ENCODE measurements at regions not wholly inside any gene's neighbourhood (a gene's known extent, or its start where the extent isn't known, plus 50 kb on each side); places are given as distances from the start of the nearest gene placed in this dataset.
"Not testable (repeated sequence)": the region's sequence is repeated elsewhere in the genome, so short reads cannot be mapped to it uniquely, and the experiment has no call there.

GRCh38 chr2:8508766-8509165 lies 173.1 kb upstream of the ID2 start:
- Histone ChIP-seq H2AFZ (ENCODE audit: low read length) (no peak overlapping the region), H3K4ac (ENCODE audit: low read length) (no peak overlapping the region), H3K27me3 (ENCODE audit: control insufficient read depth in 3 of 3, insufficient read depth in 3 of 3, low read depth in 1 of 3, low read length in 3 of 3) (no peaks in the 10 kb centered on the region), H3K4me1 (ENCODE audit: control insufficient read depth in 2 of 2, insufficient read depth in 1 of 2, low read depth in 1 of 2, low read length in 2 of 2) (peaks cover 1 to 10% of the 10 kb centered on the region in 2 donors), H4K8ac (ENCODE audit: low read depth, low read length) (no peak overlapping the region), H3K9ac (ENCODE audit: low read depth, low read length, poor library complexity) (no peak overlapping the region), H2BK15ac (ENCODE audit: low read length) (peak overlapping the region; percentile 2), H3K14ac (ENCODE audit: low read length) (peak overlapping the region; percentile 13), H2BK5ac (ENCODE audit: low read length) (no peak overlapping the region), H3K9me3 (replicated peaks in 1 of 2; ENCODE audit: control insufficient read depth in 2 of 2, insufficient read depth in 1 of 2, low read depth in 1 of 2, low read length in 2 of 2) (peaks cover 13 to 19% of the 10 kb centered on the region in 2 donors), H3K4me3 (ENCODE audit: low read length in 2 of 2) (no peak overlapping the region), H4K91ac (ENCODE audit: low read depth, low read length, poor library complexity) (no peak overlapping the region), H3K23ac (ENCODE audit: low read depth, low read length, poor library complexity) (no peak overlapping the region), H3K27ac (replicated peaks; ENCODE audit: low read length) (no peak overlapping the region), H3K18ac (ENCODE audit: low read length) (peak overlapping the region; percentile 30), H3K4me2 (ENCODE audit: insufficient read depth, low read length, poor library complexity, severe bottlenecking) (no peak overlapping the region), H2BK12ac (ENCODE audit: low read length) (no peak overlapping the region), H3K36me3 (replicated peaks in 1 of 2; ENCODE audit: control insufficient read depth in 2 of 2, insufficient read depth in 2 of 2, low read length in 2 of 2) (no peaks in the 10 kb centered on the region), H3K79me1 (ENCODE audit: low read depth, low read length) (no peaks in the 10 kb centered on the region), H2AK5ac (ENCODE audit: low read depth, low read length) (peak overlapping the region; percentile 57), H2BK120ac (ENCODE audit: low read depth, low read length) (no peak overlapping the region)
- no peak for DNase-seq (ENCODE audit: low spot score)
- no CpG with 5 or more reads among the region's 5 CpGs for WGBS, 2 donors (ENCODE audit: extremely low coverage in 2 of 2, insufficient read length in 2 of 2, insufficient replicate concordance in 1 of 2)

- Histone ChIP-seq H3K4me2 (ENCODE audit: insufficient read depth, low read length, poor library complexity, severe bottlenecking) (no peak overlapping the region), H3K4me1 (ENCODE audit: control insufficient read depth in 2 of 2, insufficient read depth in 1 of 2, low read depth in 1 of 2, low read length in 2 of 2) (peaks cover 1 to 5% of the 10 kb centered on the region in 2 donors), H2BK12ac (ENCODE audit: low read length) (no peak overlapping the region), H3K4me3 (ENCODE audit: low read length in 2 of 2) (no peak overlapping the region), H2AFZ (ENCODE audit: low read length) (no peak overlapping the region), H2BK120ac (ENCODE audit: low read depth, low read length) (no peak overlapping the region), H2BK5ac (ENCODE audit: low read length) (no peak overlapping the region), H3K4ac (ENCODE audit: low read length) (no peak overlapping the region), H3K14ac (ENCODE audit: low read length) (no peak overlapping the region), H2AK5ac (ENCODE audit: low read depth, low read length) (no peak overlapping the region), H3K36me3 (replicated peaks in 1 of 2; ENCODE audit: control insufficient read depth in 2 of 2, insufficient read depth in 2 of 2, low read length in 2 of 2) (no peaks in the 10 kb centered on the region), H3K27me3 (ENCODE audit: control insufficient read depth in 3 of 3, insufficient read depth in 3 of 3, low read depth in 1 of 3, low read length in 3 of 3) (no peaks in the 10 kb centered on the region), H3K9ac (ENCODE audit: low read depth, low read length, poor library complexity) (no peak overlapping the region), H2BK15ac (ENCODE audit: low read length) (no peak overlapping the region), H3K79me1 (ENCODE audit: low read depth, low read length) (no peaks in the 10 kb centered on the region), H4K91ac (ENCODE audit: low read depth, low read length, poor library complexity) (no peak overlapping the region), H3K23ac (ENCODE audit: low read depth, low read length, poor library complexity) (no peak overlapping the region), H3K18ac (ENCODE audit: low read length) (no peak overlapping the region), H3K9me3 (replicated peaks in 1 of 2; ENCODE audit: control insufficient read depth in 2 of 2, insufficient read depth in 1 of 2, low read depth in 1 of 2, low read length in 2 of 2) (peaks cover 17 to 28% of the 10 kb centered on the region in 2 donors), H3K27ac (replicated peaks; ENCODE audit: low read length) (no peak overlapping the region), H4K8ac (ENCODE audit: low read depth, low read length) (no peak overlapping the region)
- DNase-seq (ENCODE audit: low spot score): no peak
- WGBS, 2 donors (ENCODE audit: extremely low coverage in 2 of 2, insufficient read length in 2 of 2, insufficient replicate concordance in 1 of 2): no CpG with 5 or more reads among the region's 2 CpGs
Measured at GRCh38 chr2:8509621-8510020, 172.2 kb upstream of the ID2 start.

- not testable (repeated sequence) for H2AK5ac ChIP-seq (ENCODE audit: low read depth, low read length); H3K23ac ChIP-seq (ENCODE audit: low read depth, low read length, poor library complexity); H3K14ac ChIP-seq (ENCODE audit: low read length); H2BK15ac ChIP-seq (ENCODE audit: low read length); H3K4me1 ChIP-seq (ENCODE audit: control insufficient read depth in 2 of 2, insufficient read depth in 1 of 2, low read depth in 1 of 2, low read length in 2 of 2); H4K91ac ChIP-seq (ENCODE audit: low read depth, low read length, poor library complexity); H2BK12ac ChIP-seq (ENCODE audit: low read length); H3K4ac ChIP-seq (ENCODE audit: low read length); H3K4me2 ChIP-seq (ENCODE audit: insufficient read depth, low read length, poor library complexity, severe bottlenecking); H3K4me3 ChIP-seq (ENCODE audit: low read length in 2 of 2); H2BK120ac ChIP-seq (ENCODE audit: low read depth, low read length); H3K36me3 ChIP-seq (replicated peaks in 1 of 2; ENCODE audit: control insufficient read depth in 2 of 2, insufficient read depth in 2 of 2, low read length in 2 of 2); H3K27ac ChIP-seq (replicated peaks; ENCODE audit: low read length); H4K8ac ChIP-seq (ENCODE audit: low read depth, low read length); H3K18ac ChIP-seq (ENCODE audit: low read length); H2AFZ ChIP-seq (ENCODE audit: low read length); H2BK5ac ChIP-seq (ENCODE audit: low read length); DNase-seq (ENCODE audit: low spot score); H3K9ac ChIP-seq (ENCODE audit: low read depth, low read length, poor library complexity); H3K27me3 ChIP-seq (ENCODE audit: control insufficient read depth in 3 of 3, insufficient read depth in 3 of 3, low read depth in 1 of 3, low read length in 3 of 3); H3K79me1 ChIP-seq (ENCODE audit: low read depth, low read length)
- peaks cover 17 to 29% of the 10 kb centered on the region in 2 donors for H3K9me3 ChIP-seq (replicated peaks in 1 of 2; ENCODE audit: control insufficient read depth in 2 of 2, insufficient read depth in 1 of 2, low read depth in 1 of 2, low read length in 2 of 2)
- no CpG with 5 or more reads among the region's 4 CpGs for WGBS, 2 donors (ENCODE audit: extremely low coverage in 2 of 2, insufficient read length in 2 of 2, insufficient replicate concordance in 1 of 2)
Measured at GRCh38 chr2:8510055-8510454, 171.8 kb upstream of the ID2 start.

- no peak overlapping the region for H3K14ac ChIP-seq (ENCODE audit: low read length)
Measured at GRCh38 chr2:8510519-8510918, 171.3 kb upstream of the ID2 start.

More at GRCh38 chr2:8510519-8510918, 171.3 kb upstream of the ID2 start:
- H2BK5ac ChIP-seq (ENCODE audit: low read length): no peak overlapping the region
- H3K36me3 ChIP-seq (replicated peaks in 1 of 2; ENCODE audit: control insufficient read depth in 2 of 2, insufficient read depth in 2 of 2, low read length in 2 of 2): no peaks in the 10 kb centered on the region
- H3K27me3 ChIP-seq (ENCODE audit: control insufficient read depth in 3 of 3, insufficient read depth in 3 of 3, low read depth in 1 of 3, low read length in 3 of 3): no peaks in the 10 kb centered on the region
- H3K23ac ChIP-seq (ENCODE audit: low read depth, low read length, poor library complexity): no peak overlapping the region
- H3K18ac ChIP-seq (ENCODE audit: low read length): peak overlapping the region; percentile 46
- peak overlapping the region; percentile 4 for H2AK5ac ChIP-seq (ENCODE audit: low read depth, low read length)
- no peak overlapping the region for H3K4me3 ChIP-seq (ENCODE audit: low read length in 2 of 2)
- no CpG with 5 or more reads among the region's 3 CpGs for WGBS, 2 donors (ENCODE audit: extremely low coverage in 2 of 2, insufficient read length in 2 of 2, insufficient replicate concordance in 1 of 2)
- DNase-seq (ENCODE audit: low spot score): no peak
- H3K9me3 ChIP-seq (replicated peaks in 1 of 2; ENCODE audit: control insufficient read depth in 2 of 2, insufficient read depth in 1 of 2, low read depth in 1 of 2, low read length in 2 of 2): peaks cover 17 to 29% of the 10 kb centered on the region in 2 donors
- no peak overlapping the region for H2BK12ac ChIP-seq (ENCODE audit: low read length)
- no peaks in the 10 kb centered on the region for H3K79me1 ChIP-seq (ENCODE audit: low read depth, low read length)
- no peak overlapping the region for H3K27ac ChIP-seq (replicated peaks; ENCODE audit: low read length)
- no peak overlapping the region for H2BK120ac ChIP-seq (ENCODE audit: low read depth, low read length)
- H2AFZ ChIP-seq (ENCODE audit: low read length): no peak overlapping the region
- H3K4me2 ChIP-seq (ENCODE audit: insufficient read depth, low read length, poor library complexity, severe bottlenecking): no peak overlapping the region
- peaks cover under 1 to 1% of the 10 kb centered on the region in 2 donors for H3K4me1 ChIP-seq (ENCODE audit: control insufficient read depth in 2 of 2, insufficient read depth in 1 of 2, low read depth in 1 of 2, low read length in 2 of 2)
- no peak overlapping the region for H3K9ac ChIP-seq (ENCODE audit: low read depth, low read length, poor library complexity)
- H4K8ac ChIP-seq (ENCODE audit: low read depth, low read length): no peak overlapping the region
- no peak overlapping the region for H2BK15ac ChIP-seq (ENCODE audit: low read length)
- no peak overlapping the region for H4K91ac ChIP-seq (ENCODE audit: low read depth, low read length, poor library complexity)
- no peak overlapping the region for H3K4ac ChIP-seq (ENCODE audit: low read length)

All from neuronal stem cell (in vitro differentiated cells).